ENCODE measurements at regions not wholly inside any gene's neighbourhood (a gene's known extent, or its start where the extent isn't known, plus 50 kb on each side); places are given as distances from the start of the nearest gene placed in this dataset.

GRCh38 chr1:82969340-82969739, 1029.6 kb downstream of the TTLL7 start:
- H3K4me3 ChIP-seq (ENCODE audit: control insufficient read depth, low read depth, low read length) = no peak overlapping the region
- no peak for DNase-seq (ENCODE audit: low read depth)
- TF ChIP-seq CTCF (conservative IDR thresholded peaks at IDR 0.05; ENCODE audit: control insufficient read depth, insufficient read depth, low read depth, low read length) = no peak

- no peak overlapping the region for H3K4me3 ChIP-seq (ENCODE audit: control insufficient read depth, low read depth, low read length)
- no peak for DNase-seq (ENCODE audit: low read depth)
- TF ChIP-seq CTCF (conservative IDR thresholded peaks at IDR 0.05; ENCODE audit: control insufficient read depth, insufficient read depth, low read depth, low read length) = no peak
Observed at GRCh38 chr1:82962658-82963057, 1036.3 kb downstream of the TTLL7 start.

GRCh38 chr1:82950606-82951200, 1048.2 kb downstream of the TTLL7 start:
- H3K4me3 ChIP-seq (ENCODE audit: control insufficient read depth, low read depth, low read length) = no peak overlapping the region
- no peak for DNase-seq (ENCODE audit: low read depth)
- TF ChIP-seq CTCF (conservative IDR thresholded peaks at IDR 0.05; ENCODE audit: control insufficient read depth, insufficient read depth, low read depth, low read length) = no peak

- H3K4me3 ChIP-seq (ENCODE audit: control insufficient read depth, low read depth, low read length) = no peak overlapping the region
- no peak for DNase-seq (ENCODE audit: low read depth)
- no peak for TF ChIP-seq CTCF (conservative IDR thresholded peaks at IDR 0.05; ENCODE audit: control insufficient read depth, insufficient read depth, low read depth, low read length)
Observed at GRCh38 chr1:82948386-82948785, 1050.5 kb downstream of the TTLL7 start.

- no peak for TF ChIP-seq CTCF (conservative IDR thresholded peaks at IDR 0.05; ENCODE audit: control insufficient read depth, insufficient read depth, low read depth, low read length)
- DNase-seq (ENCODE audit: low read depth) = no peak
- no peak overlapping the region for H3K4me3 ChIP-seq (ENCODE audit: control insufficient read depth, low read depth, low read length)
Observed at GRCh38 chr1:82947278-82947677, 1051.7 kb downstream of the TTLL7 start.

GRCh38 chr1:82946096-82946605, 1052.8 kb downstream of the TTLL7 start:
- TF ChIP-seq CTCF (conservative IDR thresholded peaks at IDR 0.05; ENCODE audit: control insufficient read depth, insufficient read depth, low read depth, low read length) = no peak
- H3K4me3 ChIP-seq (ENCODE audit: control insufficient read depth, low read depth, low read length) = no peak overlapping the region
- DNase-seq (ENCODE audit: low read depth) = no peak

GRCh38 chr1:82944822-82945221, 1054.1 kb downstream of the TTLL7 start:
- no peak overlapping the region for H3K4me3 ChIP-seq (ENCODE audit: control insufficient read depth, low read depth, low read length)
- DNase-seq (ENCODE audit: low read depth) = no peak
- TF ChIP-seq CTCF (conservative IDR thresholded peaks at IDR 0.05; ENCODE audit: control insufficient read depth, insufficient read depth, low read depth, low read length) = no peak
